ENCODE measurements at regions not wholly inside any gene's neighbourhood (a gene's known extent, or its start where the extent isn't known, plus 50 kb on each side); places are given as distances from the start of the nearest gene placed in this dataset.

DNA sequence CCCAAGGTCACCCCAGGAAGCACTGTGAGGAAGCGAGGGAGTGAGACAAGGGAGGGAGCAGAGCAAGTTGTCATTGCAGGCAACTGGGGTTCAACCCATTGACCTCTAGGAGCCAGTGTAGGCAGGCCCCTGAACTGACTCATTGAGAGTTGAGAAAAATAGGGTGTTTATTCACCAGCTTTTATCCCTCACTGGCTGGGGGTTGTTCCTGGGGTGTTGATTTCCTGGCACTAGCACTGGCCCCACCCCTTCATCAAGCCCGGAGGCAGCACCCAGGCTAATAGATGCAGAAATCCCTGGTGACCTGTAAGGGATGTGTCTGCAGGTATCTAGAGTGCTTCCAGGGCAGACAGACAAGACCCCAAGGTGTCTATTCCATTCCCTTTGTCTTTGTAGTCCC is 183.9 kb downstream of the ARRDC4 start:
- DNase-seq (ENCODE audit: low read depth): no peak

DNA sequence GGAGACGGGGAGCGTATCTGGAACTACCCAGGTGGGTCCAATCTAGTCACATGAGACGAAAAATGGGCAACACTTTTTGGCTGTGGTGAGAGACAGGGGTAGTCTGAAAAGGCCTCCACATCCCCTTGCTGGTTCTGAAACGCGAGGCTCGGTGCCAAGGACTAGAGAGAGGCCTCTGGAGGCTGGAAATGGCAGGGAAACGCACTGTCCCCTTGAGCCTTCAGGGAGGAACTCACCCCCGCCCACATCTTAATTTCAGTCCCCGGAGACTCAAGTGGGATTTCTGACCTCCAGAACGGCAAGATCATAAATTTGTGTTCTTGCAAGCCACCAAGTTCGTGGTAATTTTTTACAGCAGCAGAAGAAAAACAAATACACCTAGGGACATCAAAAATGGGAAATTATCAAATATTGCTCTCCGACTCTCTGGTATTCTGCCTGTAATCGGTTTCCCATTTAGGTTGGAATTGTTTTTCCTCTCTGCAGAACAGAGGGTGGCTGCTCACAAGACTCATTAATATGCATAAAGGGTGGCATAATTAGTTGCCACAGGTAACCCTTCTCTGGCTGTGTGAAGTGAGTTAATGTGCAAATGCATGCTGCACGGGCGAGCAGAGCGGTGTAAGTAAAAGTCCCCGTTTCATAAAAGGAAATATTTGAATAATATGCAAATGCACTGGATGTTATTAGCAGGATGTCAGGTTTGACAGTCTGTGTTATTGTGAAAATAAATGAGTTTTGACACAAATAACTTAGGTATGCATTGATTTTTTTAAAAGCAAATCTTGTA is 185.7 kb downstream of the ARRDC4 start:
- no peak for DNase-seq (ENCODE audit: low read depth)

DNA sequence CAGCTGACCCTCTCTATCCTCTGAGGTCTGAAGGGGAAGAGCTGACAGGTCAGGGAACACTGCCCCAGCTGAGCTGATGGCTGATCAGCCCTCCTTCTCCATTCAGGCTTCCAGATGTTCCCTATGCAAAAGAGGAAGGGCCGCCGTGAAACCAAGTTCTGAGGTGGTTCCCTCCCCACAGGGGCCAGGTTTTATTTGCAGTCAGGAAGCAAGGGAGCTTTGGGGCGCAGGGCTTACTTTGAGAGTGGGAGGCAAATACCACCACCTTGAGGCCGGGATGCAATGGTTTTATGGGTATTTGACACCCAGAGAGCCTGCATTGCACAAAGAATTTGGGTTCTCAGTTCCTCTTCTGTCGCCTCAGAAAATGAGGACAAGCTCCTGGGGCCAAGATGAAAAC is 186.9 kb downstream of the ARRDC4 start:
- no peak for DNase-seq (ENCODE audit: low read depth)

DNA sequence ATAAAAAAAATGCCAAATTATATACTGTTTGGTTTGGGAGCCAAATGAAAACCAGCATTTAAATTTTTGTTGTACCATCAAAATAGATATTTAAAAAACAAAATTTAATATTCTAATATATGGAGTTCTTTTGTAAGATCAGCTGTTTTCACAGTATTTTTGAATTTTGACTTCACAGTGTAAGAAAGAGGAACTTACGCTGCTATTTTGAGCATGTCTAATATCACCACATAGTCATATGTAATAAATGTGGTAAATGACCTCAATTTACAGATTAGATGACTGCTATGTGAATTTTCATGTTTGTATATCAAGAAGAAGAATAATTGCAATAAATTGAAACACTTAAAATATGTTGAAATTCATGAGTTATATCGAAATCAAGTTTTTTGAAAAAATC is 189.6 kb downstream of the ARRDC4 start:
- DNase-seq (ENCODE audit: low read depth): no peak

- no peak for DNase-seq (ENCODE audit: low read depth)
Measured at GRCh38 chr15:98150536-98150935, 190.0 kb downstream of the ARRDC4 start.

GRCh38 chr15:98151096-98151495 is 190.6 kb downstream of the ARRDC4 start:
- DNase-seq (ENCODE audit: low read depth): no peak

DNA sequence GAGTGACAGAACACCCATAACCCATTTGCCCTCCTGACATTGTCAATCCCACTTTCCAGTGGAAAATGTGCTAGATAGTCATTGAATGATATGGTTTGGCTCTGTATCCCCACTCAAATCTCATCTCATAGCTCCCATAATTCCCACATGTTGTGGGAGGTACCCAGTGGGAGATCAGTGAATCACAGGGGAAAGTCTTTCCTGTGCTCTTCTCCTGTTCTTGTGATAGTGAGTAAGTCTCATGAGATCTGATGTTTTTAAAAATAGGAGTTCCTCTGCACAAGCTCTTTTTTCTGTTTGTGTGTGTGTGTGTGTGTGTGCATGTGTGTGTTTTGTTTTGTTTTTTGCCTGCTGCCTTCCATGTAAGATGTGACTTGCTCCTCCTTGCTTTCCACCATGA is 191.7 kb downstream of the ARRDC4 start:
- no peak for DNase-seq (ENCODE audit: low read depth)

GRCh38 chr15:98154863-98155262 is 194.4 kb downstream of the ARRDC4 start:
- no peak for DNase-seq (ENCODE audit: low read depth)

- DNase-seq (ENCODE audit: low read depth): no peak
Measured at GRCh38 chr15:98155356-98155755, 194.9 kb downstream of the ARRDC4 start.

DNA sequence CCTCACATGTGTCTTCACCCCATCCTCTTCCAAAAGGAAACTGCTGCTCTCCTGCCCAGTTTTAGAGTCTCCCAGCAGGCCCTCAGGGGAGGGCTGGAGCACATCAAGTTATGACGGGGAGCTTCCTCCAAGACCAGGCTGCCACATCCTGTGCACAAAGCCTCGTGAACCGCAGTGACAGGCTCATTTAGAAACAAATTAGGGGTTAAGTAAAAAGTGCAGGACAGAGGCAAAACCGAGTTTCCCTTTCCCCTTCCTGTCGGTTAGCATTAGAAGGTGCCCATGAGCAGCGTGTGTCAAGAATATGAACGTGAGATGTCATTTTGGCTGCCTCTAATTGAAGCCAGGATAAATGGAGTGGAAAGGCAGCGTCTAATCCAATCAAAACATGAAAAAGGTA is 199.7 kb downstream of the ARRDC4 start:
- no peak for DNase-seq (ENCODE audit: low read depth)

GRCh38 chr15:98163319-98164045 is 203.0 kb downstream of the ARRDC4 start:
- no peak for DNase-seq (ENCODE audit: low read depth)

- no peak for DNase-seq (ENCODE audit: low read depth)
Measured at GRCh38 chr15:98164571-98164970, 204.1 kb downstream of the ARRDC4 start.

DNA sequence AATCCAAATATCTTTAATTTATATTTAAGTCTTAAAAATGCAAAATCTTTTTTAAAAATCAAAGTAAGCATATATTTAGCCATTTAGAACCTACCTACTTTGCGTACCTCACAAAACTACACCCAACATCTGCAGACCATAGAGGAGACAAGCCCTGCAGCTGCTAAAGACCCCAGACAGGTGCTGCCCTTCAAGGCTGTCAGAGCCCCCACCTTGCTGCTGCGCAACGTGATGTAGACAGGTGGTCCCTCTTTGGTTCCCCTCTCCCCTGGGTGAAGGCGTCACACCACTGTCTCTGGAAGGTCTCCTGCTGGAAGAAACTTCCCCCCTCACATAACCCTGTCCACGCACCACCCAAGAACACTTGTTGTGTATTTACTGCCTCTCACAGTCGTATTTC is 204.5 kb downstream of the ARRDC4 start:
- no peak for DNase-seq (ENCODE audit: low read depth)

- no peak for DNase-seq (ENCODE audit: low read depth)
Measured at GRCh38 chr15:98167722-98168268, 207.3 kb downstream of the ARRDC4 start.

DNA sequence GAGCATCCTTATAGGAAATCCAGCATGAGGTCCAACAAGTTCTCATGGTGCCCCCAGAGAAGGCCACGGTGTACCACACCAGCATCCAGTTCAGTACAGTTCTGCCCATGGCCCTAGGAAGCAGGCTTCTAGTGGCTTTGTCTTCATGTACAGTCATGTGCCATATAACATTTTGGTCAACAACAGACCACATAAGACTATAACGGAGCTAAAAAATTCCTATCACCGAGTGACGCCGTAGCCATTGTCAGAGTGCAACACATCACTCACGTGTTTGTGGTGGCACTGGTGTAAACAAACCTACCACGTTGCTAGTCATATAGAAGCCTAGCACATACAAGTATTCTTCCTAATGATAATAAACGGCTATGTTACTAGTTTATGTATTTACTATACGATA is 209.0 kb downstream of the ARRDC4 start:
- DNase-seq (ENCODE audit: low read depth): no peak

DNA sequence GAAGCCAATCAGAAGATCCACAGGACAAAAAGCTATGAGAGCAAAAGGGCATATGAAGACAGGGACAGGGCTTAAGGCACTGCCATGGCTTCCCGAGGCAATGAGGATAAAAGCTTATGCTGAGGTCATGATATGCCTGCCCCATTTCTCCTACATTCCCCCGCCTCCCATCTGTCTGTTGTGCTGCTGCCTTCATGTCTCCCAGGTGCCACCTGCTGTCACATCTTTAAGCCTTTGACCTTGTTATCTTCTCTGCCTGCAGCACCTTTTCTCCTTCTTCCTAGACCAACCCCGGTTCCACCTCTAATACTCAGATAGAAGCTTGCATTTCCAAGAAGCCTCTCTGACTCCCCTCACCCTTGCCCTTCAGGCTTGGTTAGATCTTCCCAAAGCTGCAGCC is 213.8 kb downstream of the ARRDC4 start:
- DNase-seq (ENCODE audit: low read depth): no peak

DNA sequence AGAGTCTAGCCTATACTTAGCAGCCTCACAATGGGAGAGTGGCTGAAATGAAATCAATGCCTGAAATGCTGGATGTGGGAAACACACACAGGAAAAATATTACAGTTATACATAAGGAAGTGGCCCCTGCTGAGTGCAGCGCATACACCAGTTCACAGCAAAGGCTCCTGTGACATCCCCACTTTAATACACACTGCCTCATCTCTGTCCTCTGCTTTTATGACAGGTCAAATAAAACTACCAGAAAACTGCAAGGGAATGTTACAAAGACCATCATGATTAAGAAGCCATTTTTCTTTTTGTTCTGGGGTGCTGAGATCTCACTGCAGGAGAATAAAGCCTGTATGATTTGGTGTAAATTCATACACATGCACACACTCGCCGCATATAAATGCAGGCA is 214.3 kb downstream of the ARRDC4 start:
- no peak for DNase-seq (ENCODE audit: low read depth)

DNA sequence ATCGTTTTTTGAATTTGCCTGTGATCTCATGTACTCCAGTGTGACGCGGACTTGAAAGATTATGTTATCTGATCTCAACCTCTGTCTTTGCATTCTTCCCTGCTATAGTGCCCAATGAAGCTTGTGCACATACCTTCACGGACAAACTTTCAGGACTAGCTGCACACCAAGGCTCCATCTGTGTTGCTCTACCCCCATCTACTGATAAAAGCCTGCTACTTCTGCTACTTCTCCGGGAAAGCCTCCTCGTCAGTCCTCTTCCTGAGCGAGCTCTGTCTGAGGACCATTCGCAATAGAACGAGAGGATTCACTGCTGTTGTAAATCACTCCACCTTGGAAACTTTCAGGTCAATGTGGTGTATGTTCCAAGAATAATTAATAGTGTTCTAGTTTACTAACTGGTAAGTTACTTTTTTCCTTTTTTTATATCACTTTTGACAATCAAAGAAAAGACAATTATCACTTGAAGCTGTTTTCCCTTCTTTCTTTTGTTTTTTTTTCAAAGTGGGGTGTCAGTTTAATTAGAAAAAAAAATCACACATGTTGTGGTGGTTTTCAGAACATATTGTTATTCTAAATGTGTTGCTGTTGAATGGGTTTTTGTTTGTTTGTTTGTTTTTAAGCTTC is 217.6 kb downstream of the ARRDC4 start:
- DNase-seq (ENCODE audit: low read depth): no peak

- DNase-seq (ENCODE audit: low read depth): no peak
Measured at GRCh38 chr15:98178861-98179260, 218.4 kb downstream of the ARRDC4 start.

DNA sequence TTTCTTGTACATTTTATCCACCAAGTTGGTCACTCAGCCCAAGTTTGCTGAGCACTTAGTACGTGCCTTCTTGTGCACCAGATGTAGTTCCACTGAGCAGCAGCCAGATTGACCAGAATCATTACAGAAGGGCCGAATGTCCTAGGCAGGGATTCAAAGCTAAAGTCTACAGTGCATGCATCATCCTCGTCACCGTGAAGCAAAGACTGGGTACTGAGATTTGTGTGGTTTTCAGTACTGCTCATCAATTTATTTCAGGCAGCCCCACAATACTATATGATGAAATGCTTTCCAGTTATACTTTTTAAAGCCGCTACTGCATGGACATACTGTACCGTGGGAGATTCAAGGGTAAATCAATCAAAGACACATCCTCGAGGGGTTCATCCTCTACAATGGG is 227.0 kb downstream of the ARRDC4 start:
- no peak for DNase-seq (ENCODE audit: low read depth)

GRCh38 chr15:98190914-98191313 is 230.4 kb downstream of the ARRDC4 start:
- no peak for DNase-seq (ENCODE audit: low read depth)

GRCh38 chr15:98195796-98196195 is 235.3 kb downstream of the ARRDC4 start:
- no peak for DNase-seq (ENCODE audit: low read depth)

- no peak for DNase-seq (ENCODE audit: low read depth)
Measured at GRCh38 chr15:98196371-98196770, 235.9 kb downstream of the ARRDC4 start.
